ENCODE measurements at regions not wholly inside any gene's neighbourhood (a gene's known extent, or its start where the extent isn't known, plus 50 kb on each side); places are given as distances from the start of the nearest gene placed in this dataset.

DNA sequence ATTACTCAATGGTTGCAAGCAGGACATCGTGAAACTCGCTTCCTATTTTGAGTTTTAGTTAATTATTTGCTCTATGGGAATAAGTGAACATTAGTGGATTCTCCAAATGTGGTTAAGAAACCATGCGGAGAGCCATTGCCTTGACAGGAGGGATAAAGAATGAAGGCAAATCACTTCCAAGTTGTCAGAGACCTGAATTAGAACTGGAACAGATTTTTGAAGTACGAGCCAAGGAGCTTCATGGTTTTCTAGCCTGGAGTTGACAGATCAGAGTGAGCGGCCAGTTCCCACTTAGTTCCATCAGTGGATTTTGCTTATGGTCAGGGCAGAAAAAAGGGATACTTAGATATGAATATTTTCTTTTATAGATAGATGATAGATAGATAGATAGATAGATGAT lies 171.4 kb upstream of the CDH10 start:
- CTCF ChIA-PET: no interaction called here

DNA sequence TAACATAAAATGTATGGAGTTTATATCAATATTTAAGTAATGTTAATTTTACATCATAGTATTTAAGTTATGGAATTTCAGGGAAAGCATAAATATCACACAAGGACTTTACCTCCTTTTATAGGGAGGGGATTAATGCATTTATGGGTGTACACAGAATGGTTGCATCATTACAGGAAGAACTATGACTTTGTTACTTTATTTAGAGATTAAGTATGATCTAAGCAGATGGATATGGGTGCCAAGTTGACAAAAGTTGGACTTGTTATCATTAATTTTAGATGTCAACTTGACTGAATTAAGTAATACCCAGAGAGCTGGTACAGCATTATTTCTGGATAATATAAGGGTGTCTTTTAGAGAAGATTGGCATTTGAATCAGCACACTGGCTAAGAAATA lies 160.5 kb upstream of the CDH10 start:
- no peaks in the 10 kb centered on the region for H3K27me3 Mint-ChIP-seq (ENCODE audit: low read depth)
- H3K9me3 Mint-ChIP-seq: peaks cover 7% of the 10 kb centered on the region
- DNase-seq: no peak
- CTCF ChIA-PET: no interaction called here
- H3K27ac Mint-ChIP-seq: no peak overlapping the region
- no peaks in the 10 kb centered on the region for H3K36me3 Mint-ChIP-seq (ENCODE audit: low read depth)
- H3K4me1 Mint-ChIP-seq (ENCODE audit: low read depth): no peaks in the 10 kb centered on the region
- no peak overlapping the region for H3K4me3 Mint-ChIP-seq
- intact Hi-C loops (cut with micrococcal nuclease): no loop called here

More for the DNA sequence above, 171.4 kb upstream of the CDH10 start:
- H3K27me3 Mint-ChIP-seq (ENCODE audit: low read depth): no peaks in the 10 kb centered on the region
- no peaks in the 10 kb centered on the region for H3K4me1 Mint-ChIP-seq (ENCODE audit: low read depth)
- no peak overlapping the region for H3K4me3 Mint-ChIP-seq
- H3K9me3 Mint-ChIP-seq: peaks cover 17% of the 10 kb centered on the region
- intact Hi-C loops (cut with micrococcal nuclease): no loop called here
- no peak for DNase-seq
- H3K36me3 Mint-ChIP-seq (ENCODE audit: low read depth): no peaks in the 10 kb centered on the region
- H3K27ac Mint-ChIP-seq: no peak overlapping the region

DNA sequence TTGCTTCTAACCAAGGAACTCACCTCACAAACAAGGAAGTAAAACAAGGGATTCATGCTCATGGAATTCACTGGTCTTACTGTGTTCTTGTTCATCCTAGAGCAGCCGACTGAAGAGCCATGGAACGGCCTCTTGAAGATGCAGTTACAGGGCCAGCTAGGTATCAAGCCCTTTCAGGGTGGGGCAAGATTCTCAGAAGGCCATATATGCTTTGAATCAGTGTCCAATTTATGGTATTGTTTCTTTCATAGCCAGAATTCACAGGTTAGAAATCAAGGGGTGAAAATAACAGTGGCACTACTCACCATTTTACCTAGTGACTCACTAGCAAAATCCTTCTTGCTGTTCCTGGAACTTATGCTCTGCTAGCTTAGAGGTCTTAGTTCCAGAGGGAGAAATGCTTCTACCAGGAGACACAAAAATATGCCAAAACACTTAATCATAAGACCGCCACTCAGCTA lies 159.5 kb upstream of the CDH10 start:
- Mint-ChIP-seq H3K4me1 (ENCODE audit: low read depth) (no peaks in the 10 kb centered on the region), H3K4me3 (no peak overlapping the region), H3K36me3 (ENCODE audit: low read depth) (no peaks in the 10 kb centered on the region), H3K9me3 (peaks cover 2% of the 10 kb centered on the region), H3K27ac (no peak overlapping the region), H3K27me3 (ENCODE audit: low read depth) (no peaks in the 10 kb centered on the region)
- CTCF ChIA-PET: no interaction called here
- intact Hi-C loops (cut with micrococcal nuclease): no loop called here
- no peak for DNase-seq

DNA sequence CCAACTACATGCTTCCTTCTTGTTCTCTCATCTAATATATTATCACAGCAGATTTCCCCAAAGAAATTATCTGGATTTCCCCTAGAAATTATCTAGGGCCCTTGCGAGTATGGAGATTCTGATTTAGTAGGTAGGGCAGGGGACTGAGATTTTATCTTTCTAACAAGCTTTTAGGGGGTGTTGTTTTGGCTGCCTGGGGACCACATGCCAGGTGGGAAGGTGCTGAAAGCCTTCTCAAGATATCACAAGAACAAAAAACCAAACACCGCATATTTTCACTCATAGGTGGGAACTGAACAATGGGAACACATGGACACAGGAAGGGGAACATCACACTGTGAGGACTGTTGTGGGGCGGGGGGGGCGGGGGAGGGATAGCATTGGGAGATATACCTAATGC lies 146.5 kb upstream of the CDH10 start:
- no peaks in the 10 kb centered on the region for H3K27me3 Mint-ChIP-seq (ENCODE audit: low read depth)
- CTCF ChIA-PET: no interaction called here
- H3K9me3 Mint-ChIP-seq: peaks cover 11% of the 10 kb centered on the region
- intact Hi-C loops (cut with micrococcal nuclease): no loop called here
- no peaks in the 10 kb centered on the region for H3K36me3 Mint-ChIP-seq (ENCODE audit: low read depth)
- no peak overlapping the region for H3K4me3 Mint-ChIP-seq
- H3K27ac Mint-ChIP-seq: no peak overlapping the region
- H3K4me1 Mint-ChIP-seq (ENCODE audit: low read depth): no peaks in the 10 kb centered on the region
- no peak for DNase-seq

DNA sequence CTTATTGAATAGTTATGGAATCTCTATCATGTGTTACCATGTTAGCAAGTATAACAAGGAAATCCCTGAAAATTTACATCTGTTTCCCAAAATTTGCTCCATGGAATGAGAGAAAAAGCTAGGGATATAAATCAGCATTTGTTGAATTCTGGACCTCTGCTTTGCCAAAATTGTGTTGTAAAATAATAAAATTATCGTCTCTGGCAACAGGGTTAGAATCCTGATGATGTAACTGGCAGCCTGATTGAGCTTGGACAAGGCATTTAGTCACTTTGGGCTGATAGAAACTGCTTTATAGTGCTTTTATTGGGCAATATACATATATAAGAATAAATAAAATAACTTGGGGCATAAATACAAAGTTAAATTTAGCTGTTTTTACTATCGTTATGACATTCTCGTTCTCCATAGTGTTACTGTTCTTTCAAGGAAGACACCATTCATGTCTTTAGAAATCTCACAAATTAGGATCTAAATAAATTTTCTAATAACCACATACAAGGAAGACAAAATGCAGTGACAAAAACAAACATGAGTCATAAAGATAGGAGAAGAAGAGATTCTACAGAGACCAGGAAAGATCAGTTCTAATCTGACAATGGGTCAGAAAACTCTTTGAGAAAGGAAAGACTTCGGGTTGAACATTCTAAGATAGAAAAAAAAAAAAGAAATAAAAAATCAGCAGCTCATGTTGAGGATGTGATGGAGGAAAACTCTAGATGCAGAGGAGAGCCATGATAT lies 145.0 kb upstream of the CDH10 start:
- intact Hi-C loops (cut with micrococcal nuclease): no loop called here
- CTCF ChIA-PET: no interaction called here
- Mint-ChIP-seq H3K27ac (no peak overlapping the region), H3K9me3 (peaks cover 13% of the 10 kb centered on the region), H3K27me3 (ENCODE audit: low read depth) (no peaks in the 10 kb centered on the region), H3K36me3 (ENCODE audit: low read depth) (no peaks in the 10 kb centered on the region), H3K4me1 (ENCODE audit: low read depth) (no peaks in the 10 kb centered on the region), H3K4me3 (no peak overlapping the region)
- no peak for DNase-seq

DNA sequence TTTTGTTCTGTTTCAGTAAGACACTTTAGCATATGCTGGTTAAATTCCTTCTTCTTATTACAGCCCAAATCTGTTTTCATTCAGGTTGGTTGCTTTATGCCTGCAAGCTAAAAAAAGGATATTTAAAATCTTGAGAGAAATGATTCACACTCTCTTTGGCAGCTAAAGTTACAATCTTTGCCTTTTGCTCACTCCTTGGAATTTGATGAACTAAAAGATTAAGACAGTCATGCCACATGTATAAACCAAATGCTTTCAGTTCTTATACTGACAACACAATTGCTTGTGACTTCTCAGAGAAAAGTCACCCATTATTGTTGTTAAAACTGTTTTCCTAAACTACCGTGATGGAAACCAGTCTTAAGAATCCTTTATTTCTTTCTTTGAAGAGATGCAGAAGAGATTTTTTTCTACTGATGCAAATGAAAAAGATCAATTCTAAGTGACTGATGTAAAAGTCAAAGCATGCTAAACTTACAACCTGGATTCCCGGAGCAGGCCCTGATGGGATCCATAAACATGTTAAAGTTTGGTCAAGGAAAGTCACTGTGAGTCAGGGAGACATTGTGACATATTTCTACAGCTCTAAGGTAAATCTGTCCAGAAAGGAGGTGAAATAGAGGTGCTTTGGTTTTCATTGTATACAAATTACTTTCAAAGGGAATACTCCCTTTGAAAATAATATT lies 144.2 kb upstream of the CDH10 start:
- H3K27ac Mint-ChIP-seq: no peak overlapping the region
- H3K36me3 Mint-ChIP-seq (ENCODE audit: low read depth): no peaks in the 10 kb centered on the region
- DNase-seq: no peak
- no peak overlapping the region for H3K4me3 Mint-ChIP-seq
- CTCF ChIA-PET: no interaction called here
- intact Hi-C loops (cut with micrococcal nuclease): no loop called here
- H3K9me3 Mint-ChIP-seq: peaks cover 14% of the 10 kb centered on the region
- H3K27me3 Mint-ChIP-seq (ENCODE audit: low read depth): no peaks in the 10 kb centered on the region
- no peaks in the 10 kb centered on the region for H3K4me1 Mint-ChIP-seq (ENCODE audit: low read depth)

DNA sequence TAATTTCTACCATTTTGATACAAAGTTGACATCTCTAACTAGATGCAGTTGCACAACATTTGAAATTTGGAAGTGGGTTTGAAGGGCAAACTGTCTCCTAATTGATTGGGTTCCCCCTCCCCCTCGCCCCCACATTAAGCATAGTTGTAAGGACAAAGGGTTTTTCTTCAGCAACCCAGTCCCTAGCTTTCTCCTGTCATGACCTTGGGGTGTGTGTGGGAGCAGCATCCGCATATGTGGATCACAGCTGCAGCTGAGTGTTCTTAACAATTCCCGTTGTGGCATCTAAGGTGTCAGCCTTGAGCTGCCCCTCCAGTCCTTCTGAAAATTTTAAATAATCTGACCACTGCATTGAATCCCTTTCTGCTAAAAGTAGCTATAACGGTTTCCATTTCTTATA lies 141.3 kb upstream of the CDH10 start:
- CTCF ChIA-PET: interaction anchor here (0.6 kb wide), 1 partner anchor 16 kb away, joined by 3 read pairs; no protein-coding TSS in a partner anchor
- intact Hi-C loops (cut with micrococcal nuclease): no loop called here

DNA sequence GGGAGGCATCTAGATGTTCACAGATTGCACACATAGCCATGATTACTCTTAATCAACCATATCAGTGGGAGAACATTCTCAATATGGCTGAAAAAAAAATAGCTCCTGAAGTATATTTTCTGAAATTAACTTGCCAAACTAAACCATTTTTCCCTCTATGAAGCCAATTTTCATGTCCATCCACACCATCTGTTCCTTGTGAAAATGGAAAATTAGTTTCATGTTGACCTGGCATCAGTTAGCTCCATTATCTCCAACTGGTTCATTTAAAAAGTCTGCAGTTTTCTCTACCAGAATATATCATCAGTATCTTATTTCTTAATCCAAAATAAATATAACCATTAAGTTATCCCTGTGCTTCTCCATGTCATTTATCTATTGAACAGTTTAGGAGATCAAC lies 138.8 kb upstream of the CDH10 start:
- no peaks in the 10 kb centered on the region for H3K36me3 Mint-ChIP-seq (ENCODE audit: low read depth)
- DNase-seq: no peak
- CTCF ChIA-PET: no interaction called here
- H3K4me1 Mint-ChIP-seq (ENCODE audit: low read depth): no peaks in the 10 kb centered on the region
- no peak overlapping the region for H3K4me3 Mint-ChIP-seq
- peaks cover 9% of the 10 kb centered on the region for H3K9me3 Mint-ChIP-seq
- H3K27me3 Mint-ChIP-seq (ENCODE audit: low read depth): no peaks in the 10 kb centered on the region
- intact Hi-C loops (cut with micrococcal nuclease): no loop called here
- no peak overlapping the region for H3K27ac Mint-ChIP-seq

More for the DNA sequence above, 141.3 kb upstream of the CDH10 start:
- Mint-ChIP-seq H3K4me1 (ENCODE audit: low read depth) (no peaks in the 10 kb centered on the region), H3K27me3 (ENCODE audit: low read depth) (no peaks in the 10 kb centered on the region), H3K9me3 (peaks cover 7% of the 10 kb centered on the region), H3K27ac (no peak overlapping the region), H3K4me3 (no peak overlapping the region), H3K36me3 (ENCODE audit: low read depth) (no peaks in the 10 kb centered on the region)
- no peak for DNase-seq

DNA sequence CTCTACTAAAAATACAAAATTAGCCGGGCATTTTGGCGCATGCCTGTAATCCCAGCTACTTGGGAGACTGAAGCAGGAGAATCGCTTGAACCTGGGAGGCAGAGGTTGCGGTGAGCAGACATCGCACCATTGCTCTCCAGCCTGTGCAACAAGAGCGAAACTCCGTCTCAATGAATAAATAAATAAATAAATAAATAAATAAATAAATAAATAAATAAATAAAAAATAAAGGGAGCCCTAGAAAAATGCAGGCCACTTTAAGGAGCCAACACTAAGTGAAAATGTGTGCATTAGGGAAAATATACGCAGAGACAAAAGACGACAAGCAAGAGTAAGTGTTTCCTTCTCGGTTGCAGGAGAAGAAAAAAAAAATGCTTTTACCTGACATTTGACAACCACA lies 132.6 kb upstream of the CDH10 start:
- Mint-ChIP-seq H3K4me1 (ENCODE audit: low read depth) (no peaks in the 10 kb centered on the region), H3K4me3 (no peak overlapping the region), H3K36me3 (ENCODE audit: low read depth) (no peaks in the 10 kb centered on the region), H3K27ac (no peak overlapping the region), H3K27me3 (ENCODE audit: low read depth) (no peaks in the 10 kb centered on the region), H3K9me3 (peaks cover 9% of the 10 kb centered on the region)
- CTCF ChIA-PET: no interaction called here
- no peak for DNase-seq
- intact Hi-C loops (cut with micrococcal nuclease): no loop called here

DNA sequence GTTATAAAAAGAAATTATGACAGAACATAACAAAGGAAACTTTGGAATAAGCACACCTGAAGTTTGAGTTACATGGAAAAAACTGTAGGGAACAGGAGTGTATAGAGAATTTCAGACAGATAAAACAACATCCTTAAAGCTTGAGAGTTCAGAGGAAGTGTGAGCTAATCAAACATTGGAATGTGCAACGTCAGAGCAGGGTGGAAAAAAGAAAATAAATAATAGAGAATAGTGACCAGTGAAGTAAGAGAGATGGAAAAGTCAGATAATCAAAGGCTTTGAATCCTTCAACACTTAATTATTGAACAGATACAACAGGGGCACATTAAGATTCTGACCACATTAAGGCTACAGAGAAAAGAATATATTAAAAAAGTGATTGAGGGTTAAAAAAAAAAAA lies 128.5 kb upstream of the CDH10 start:
- Mint-ChIP-seq H3K27ac (no peak overlapping the region), H3K27me3 (ENCODE audit: low read depth) (no peaks in the 10 kb centered on the region), H3K4me3 (no peak overlapping the region), H3K9me3 (peaks cover 7% of the 10 kb centered on the region), H3K36me3 (ENCODE audit: low read depth) (no peaks in the 10 kb centered on the region), H3K4me1 (ENCODE audit: low read depth) (no peaks in the 10 kb centered on the region)
- intact Hi-C loops (cut with micrococcal nuclease): no loop called here
- CTCF ChIA-PET: no interaction called here
- DNase-seq: no peak

DNA sequence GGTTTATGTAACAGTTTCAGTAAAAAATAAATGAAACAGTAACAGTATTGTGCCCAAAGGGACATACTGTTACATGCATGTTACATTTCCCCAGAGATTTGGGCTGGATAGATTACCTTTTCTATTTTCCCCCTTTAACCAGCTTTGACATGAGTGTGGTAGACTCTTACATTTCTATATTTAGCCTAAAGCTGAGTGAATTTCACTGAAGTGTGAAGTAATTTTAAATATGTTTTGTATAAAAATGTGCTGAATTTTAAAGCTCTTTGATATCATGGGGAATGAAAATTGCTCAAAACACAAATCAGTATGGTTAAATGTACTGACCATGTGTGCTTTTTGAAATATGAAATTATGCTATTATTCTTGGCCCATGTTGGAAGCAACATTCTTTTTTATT lies 122.3 kb upstream of the CDH10 start:
- Mint-ChIP-seq H3K36me3 (ENCODE audit: low read depth) (no peaks in the 10 kb centered on the region), H3K27me3 (ENCODE audit: low read depth) (no peaks in the 10 kb centered on the region), H3K4me3 (no peak overlapping the region), H3K27ac (no peak overlapping the region), H3K4me1 (ENCODE audit: low read depth) (no peaks in the 10 kb centered on the region), H3K9me3 (peaks cover 4% of the 10 kb centered on the region)
- intact Hi-C loops (cut with micrococcal nuclease): no loop called here
- CTCF ChIA-PET: no interaction called here
- no peak for DNase-seq

DNA sequence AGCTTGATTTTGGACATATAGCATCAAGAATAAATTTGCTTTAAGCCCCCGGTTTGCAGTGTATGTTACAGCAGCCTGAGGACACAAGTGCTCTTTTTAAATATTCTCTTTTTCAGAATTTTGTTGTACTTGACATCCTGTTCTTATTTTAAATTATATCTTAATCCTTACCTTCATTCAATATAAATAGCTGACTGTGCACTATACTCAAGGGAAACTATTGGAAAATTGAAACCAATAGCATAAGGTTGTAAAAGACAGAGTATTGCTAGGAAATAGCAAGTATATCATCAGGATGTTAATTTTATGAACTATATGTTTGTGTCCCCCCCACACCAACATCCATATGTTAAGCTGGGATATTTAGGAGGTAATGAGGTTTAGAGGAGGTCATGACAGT lies 120.4 kb upstream of the CDH10 start:
- DNase-seq: no peak
- no peaks in the 10 kb centered on the region for H3K27me3 Mint-ChIP-seq (ENCODE audit: low read depth)
- H3K9me3 Mint-ChIP-seq: peaks cover 13% of the 10 kb centered on the region
- CTCF ChIA-PET: no interaction called here
- no peaks in the 10 kb centered on the region for H3K36me3 Mint-ChIP-seq (ENCODE audit: low read depth)
- no peak overlapping the region for H3K27ac Mint-ChIP-seq
- no peak overlapping the region for H3K4me3 Mint-ChIP-seq
- intact Hi-C loops (cut with micrococcal nuclease): no loop called here
- H3K4me1 Mint-ChIP-seq (ENCODE audit: low read depth): no peaks in the 10 kb centered on the region

DNA sequence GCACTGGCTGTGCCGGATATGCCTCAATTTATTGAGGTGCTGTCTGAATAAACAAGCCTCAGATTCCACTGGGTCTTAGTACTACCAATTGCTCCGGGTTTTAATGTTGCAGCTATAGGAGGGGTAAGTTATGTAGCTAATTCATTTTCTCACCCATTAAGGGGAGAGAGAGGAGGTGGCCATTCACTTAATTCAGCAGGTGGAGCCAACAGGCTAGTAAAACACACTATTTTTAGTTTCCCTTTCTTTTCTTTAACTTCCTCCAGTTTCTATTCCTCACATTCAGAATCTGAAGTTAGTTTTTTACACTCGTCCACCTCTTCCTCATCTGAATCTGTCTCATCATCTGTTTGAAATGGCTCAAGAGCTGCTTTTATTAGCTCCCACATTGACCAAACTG lies 105.6 kb upstream of the CDH10 start:
- no peaks in the 10 kb centered on the region for H3K27me3 Mint-ChIP-seq (ENCODE audit: low read depth)
- CTCF ChIA-PET: no interaction called here
- H3K27ac Mint-ChIP-seq: no peak overlapping the region
- H3K4me3 Mint-ChIP-seq: no peak overlapping the region
- peaks cover 25% of the 10 kb centered on the region for H3K9me3 Mint-ChIP-seq
- DNase-seq: no peak
- no peaks in the 10 kb centered on the region for H3K36me3 Mint-ChIP-seq (ENCODE audit: low read depth)
- no peaks in the 10 kb centered on the region for H3K4me1 Mint-ChIP-seq (ENCODE audit: low read depth)
- intact Hi-C loops (cut with micrococcal nuclease): no loop called here

Measured in activated naive CD4-positive, alpha-beta T cell treated with anti-CD3 and anti-CD28 coated beads for 36 hours (primary cell).